Fibroblast of mammary gland (primary cell): ENCODE measurements at regions not wholly inside any gene's neighbourhood (a gene's known extent, or its start where the extent isn't known, plus 50 kb on each side); places are given as distances from the start of the nearest gene placed in this dataset.
A peak's percentile ranks its signal among the peaks of the same experiment; 100 is the strongest.

Experiments
- DNase-seq: peaks from one replicate; pipeline ENCODE4 v3.0.0-alpha.2; 2010; ENCODE audit warnings: low read depth
- H3K4me3 ChIP-seq: 2 replicates; pipeline ENCODE4 v1.5.1; 2011; ENCODE audit warnings: low read depth, mild to moderate bottlenecking, low read length, moderate library complexity; ENCODE audit not compliant: control insufficient read depth
- CTCF ChIP-seq: conservative IDR thresholded peaks from 2 replicates; pipeline ENCODE4 v1.5.1; 2011; ENCODE audit warnings: low read depth, low read length, inconsistent platforms; ENCODE audit not compliant: control insufficient read depth, insufficient read depth

- H3K4me3 ChIP-seq: no peak overlapping the region
- DNase-seq: no peak
- TF ChIP-seq CTCF: no peak
Observed at GRCh38 chr12:84607170-84607819, 305.3 kb downstream of the SLC6A15 start.

GRCh38 chr12:84605983-84606382 lies 306.6 kb downstream of the SLC6A15 start:
- H3K4me3 ChIP-seq: no peak overlapping the region
- no peak for DNase-seq
- no peak for TF ChIP-seq CTCF

- no peak overlapping the region for H3K4me3 ChIP-seq
- TF ChIP-seq CTCF: no peak
- no peak for DNase-seq
Observed at GRCh38 chr12:84604551-84604950, 308.0 kb downstream of the SLC6A15 start.

DNA sequence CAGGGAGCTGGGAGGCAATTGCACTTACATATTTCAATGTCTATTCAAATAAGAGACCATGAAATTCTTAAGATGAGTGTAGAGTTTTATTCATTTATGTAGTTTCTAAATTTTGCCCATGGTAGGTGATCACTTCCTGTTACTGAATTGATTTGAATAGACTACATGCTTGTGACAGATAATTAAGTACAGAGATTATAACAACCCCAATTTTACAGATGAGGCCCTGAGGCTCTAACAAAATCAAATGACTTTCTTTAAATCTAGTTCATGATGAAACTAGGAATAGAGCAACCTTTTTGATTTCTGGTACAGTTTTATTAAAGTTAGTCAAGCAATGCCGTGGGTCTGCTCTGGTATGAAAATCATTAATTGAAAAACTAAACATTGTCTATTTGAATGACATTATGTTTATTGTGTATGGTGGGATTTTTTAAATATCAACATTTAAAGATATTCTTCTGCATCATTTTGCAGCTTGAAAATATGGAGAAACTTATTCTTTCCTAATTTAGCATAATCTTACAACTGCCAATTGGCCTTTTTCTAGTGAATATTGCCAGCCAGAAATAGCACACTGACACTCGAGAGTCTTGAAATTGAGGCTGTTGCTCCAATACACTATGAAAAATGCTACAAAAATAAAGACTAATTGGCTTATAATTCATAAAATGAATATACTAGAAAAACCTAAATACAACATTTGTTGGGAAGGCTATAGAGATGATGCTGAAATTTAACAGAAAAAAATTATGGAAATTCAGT lies 308.9 kb downstream of the SLC6A15 start:
- no peak for DNase-seq
- no peak overlapping the region for H3K4me3 ChIP-seq
- no peak for TF ChIP-seq CTCF

- no peak for DNase-seq
- no peak for TF ChIP-seq CTCF
- H3K4me3 ChIP-seq: no peak overlapping the region
Observed at GRCh38 chr12:84601483-84601882, 311.1 kb downstream of the SLC6A15 start.

DNA sequence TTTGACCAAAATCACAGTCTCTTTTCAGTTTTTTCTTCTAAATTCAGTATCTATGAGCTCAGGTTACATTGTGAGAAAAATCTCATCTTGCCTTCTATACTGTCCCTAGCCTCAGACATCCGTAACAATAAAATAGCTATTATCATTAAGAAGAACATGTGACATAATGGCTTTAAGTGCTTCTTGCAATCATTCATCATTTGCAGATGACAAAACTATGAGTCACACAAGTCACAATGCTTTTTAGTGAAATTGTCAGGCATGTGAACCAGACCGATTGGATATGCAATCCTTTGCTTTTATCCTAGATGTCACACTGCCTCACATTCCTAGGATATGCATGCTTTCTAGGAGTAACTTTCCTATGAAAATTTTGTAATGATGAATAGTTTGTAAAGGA lies 313.1 kb downstream of the SLC6A15 start:
- H3K4me3 ChIP-seq: no peak overlapping the region
- no peak for TF ChIP-seq CTCF
- peak; percentile 49 for DNase-seq

GRCh38 chr12:84596266-84596665 lies 316.3 kb downstream of the SLC6A15 start:
- no peak overlapping the region for H3K4me3 ChIP-seq
- no peak for DNase-seq
- no peak for TF ChIP-seq CTCF
